ENCODE measurements at regions not wholly inside any gene's neighbourhood (a gene's known extent, or its start where the extent isn't known, plus 50 kb on each side); places are given as distances from the start of the nearest gene placed in this dataset.

DNA sequence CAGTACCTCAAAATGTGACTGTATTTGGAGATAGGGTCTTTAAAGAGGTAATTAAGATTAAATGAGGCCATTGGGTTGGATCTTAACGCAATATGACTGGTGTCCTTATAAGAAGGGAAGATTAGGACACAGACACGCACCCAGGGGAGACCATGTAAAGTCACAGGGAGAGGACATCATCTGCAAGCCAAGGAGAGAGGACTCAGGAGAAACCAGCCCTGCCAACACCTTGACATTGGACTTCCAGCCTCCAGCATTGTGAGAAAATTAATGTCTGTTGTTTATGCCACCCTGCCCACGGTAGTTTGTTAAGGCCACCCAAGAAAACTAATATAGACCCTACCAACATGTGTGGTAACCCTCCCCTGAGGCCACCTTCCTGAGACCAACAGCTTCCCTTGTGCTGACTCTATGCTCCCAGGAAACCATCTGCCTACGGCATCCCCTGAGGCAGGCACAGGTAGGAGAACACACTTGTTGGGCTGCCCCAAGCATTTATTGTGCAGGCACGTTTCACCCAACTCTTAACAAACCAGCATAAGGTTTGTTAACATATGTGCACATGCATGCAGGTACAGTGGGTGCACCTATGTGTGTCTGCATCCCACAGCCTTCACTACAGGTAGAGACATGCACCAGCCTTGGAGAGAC lies 161.5 kb upstream of the AGAP1 start:
- TF ChIP-seq CTCF (IDR thresholded peaks at IDR 0.05) = no peak
- no peak for TF ChIP-seq POLR2A (IDR thresholded peaks at IDR 0.05)
